HG02610 (cell line): ENCODE measurements at regions not wholly inside any gene's neighbourhood (a gene's known extent, or its start where the extent isn't known, plus 50 kb on each side); places are given as distances from the start of the nearest gene placed in this dataset.

Experiments used
- ATAC-seq: cut with Tn5 transposase; IDR thresholded peaks from one replicate; pipeline ENCODE4 v1.9.1; 2021; ENCODE audit warnings: mild to moderate bottlenecking, moderate library complexity; ENCODE audit not compliant: unreplicated experiment

- no peak for ATAC-seq
Observed at GRCh38 chr13:36493046-36493445, 60.8 kb downstream of the CCNA1 start.

DNA sequence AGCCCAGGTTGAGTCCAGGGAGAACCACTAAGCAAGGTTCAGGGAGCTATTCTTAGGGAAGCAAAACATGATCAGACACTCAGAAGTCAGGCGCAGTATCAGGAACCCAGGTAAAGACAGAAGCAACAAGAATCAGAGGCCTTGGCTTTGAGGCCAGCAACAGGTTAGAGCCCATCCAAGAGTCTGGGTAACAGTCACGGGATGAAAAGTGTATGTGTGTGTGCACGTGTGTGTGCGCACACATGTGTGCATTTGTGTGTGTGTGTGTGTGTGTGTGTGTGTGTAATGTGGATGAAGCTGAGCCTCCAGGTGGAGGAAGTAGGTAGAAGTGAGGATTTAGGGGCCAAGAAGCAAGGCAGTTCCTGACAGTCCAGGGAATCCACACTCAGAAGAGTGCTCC is 63.1 kb downstream of the CCNA1 start:
- ATAC-seq: no peak

GRCh38 chr13:36509369-36509768 is 77.1 kb downstream of the CCNA1 start:
- ATAC-seq: no peak

DNA sequence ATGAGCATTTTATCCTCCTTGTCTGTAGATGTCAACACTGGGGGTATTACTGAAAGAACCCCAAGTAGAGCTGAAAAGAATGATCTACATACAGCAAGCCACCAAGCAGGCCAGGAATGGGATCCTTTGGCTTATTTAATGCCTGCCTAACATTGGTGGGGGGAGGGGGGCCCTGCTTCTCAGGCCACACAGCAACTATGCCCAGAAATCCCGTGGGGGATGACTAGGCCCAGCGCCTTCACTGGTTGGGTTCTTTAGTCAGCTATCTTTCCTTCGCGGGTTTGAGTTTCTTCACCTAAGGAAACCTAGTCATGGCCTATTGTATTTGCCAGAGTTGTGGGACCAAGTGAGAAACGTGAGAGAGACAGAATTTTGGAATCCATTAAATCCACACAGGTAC is 80.5 kb downstream of the CCNA1 start:
- no peak for ATAC-seq

DNA sequence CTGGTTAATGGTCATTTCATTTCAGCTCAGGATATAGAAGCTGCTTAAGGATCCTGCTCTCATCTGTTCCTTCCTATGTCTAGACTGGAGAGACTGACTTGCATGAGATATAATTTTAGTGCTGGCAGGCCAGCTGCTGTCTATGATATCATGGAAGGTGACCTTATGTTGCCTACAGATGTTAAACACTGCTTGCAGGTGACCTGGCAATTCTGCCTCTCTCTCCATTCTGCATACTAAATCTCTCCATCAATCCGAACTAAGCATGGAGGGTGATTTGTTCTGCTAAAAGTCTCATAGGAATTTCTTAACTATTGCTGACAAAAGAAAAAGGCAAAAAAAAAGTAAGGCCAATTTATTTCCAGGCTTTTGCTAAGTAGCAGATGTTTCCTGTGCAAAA is 81.0 kb downstream of the CCNA1 start:
- no peak for ATAC-seq

GRCh38 chr13:36515466-36515865 is 83.2 kb downstream of the CCNA1 start:
- ATAC-seq: no peak

GRCh38 chr13:36516225-36516624 is 83.9 kb downstream of the CCNA1 start:
- no peak for ATAC-seq

DNA sequence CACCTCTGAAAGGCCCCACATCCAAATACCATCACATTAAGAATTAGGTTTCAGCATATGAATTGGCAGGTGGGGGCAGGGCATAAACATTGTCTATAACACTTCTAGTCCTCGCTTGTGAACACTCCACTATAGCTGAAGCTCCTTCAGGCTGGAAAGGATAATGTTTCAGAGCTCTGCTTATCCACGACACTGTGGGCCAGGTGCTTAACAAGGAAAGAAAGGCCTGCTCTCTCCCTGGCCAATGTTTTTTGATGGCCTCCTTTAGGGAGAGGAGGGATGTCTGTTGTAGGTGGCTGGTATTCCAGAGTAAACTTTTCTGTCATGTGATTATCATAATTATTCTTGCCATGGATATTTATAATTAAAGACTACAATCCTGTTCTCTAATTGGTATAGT is 86.4 kb downstream of the CCNA1 start:
- ATAC-seq: no peak

DNA sequence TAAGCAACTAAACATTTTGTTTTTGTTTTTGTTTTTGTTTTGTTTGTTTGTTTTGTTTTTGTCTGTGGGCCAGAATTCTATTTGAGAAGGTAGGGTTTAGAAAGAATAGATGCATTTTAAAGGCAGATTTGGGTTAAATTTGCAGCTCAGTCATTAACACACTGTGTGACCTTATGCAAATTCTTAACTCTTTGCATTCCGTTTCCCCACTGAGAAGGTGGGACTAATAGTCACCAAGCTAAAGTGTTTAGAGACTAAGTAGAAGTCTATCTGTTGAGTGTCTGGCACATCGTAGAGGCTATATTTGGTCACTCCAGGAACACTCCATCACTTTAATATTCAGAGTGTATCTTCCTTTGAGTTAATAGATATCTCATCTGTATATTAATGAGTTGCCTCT is 87.1 kb downstream of the CCNA1 start:
- ATAC-seq: no peak

- ATAC-seq: no peak
Observed at GRCh38 chr13:36520111-36520510, 87.8 kb downstream of the CCNA1 start.

DNA sequence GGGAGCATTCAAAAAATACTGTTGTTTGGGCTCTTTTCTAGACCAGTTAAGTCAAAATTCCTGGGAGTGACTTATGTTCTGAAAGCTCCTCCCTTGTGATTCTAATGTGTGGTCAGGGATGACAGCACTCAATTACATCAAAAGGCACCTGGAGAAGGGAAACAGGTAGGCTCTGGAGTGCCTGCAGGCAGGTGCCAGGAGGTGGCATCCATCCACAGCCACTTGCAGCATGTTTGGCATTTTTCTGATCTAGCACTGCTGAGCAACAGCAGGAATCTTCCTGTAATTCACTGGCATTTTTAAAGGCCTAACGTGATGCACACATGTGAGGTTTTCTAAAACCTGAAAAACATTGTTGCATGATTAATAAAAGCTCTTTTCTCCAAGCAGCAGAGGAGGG is 94.6 kb downstream of the CCNA1 start:
- ATAC-seq: no peak

GRCh38 chr13:36528105-36528504 is 95.8 kb downstream of the CCNA1 start:
- ATAC-seq: no peak

- ATAC-seq: no peak
Observed at GRCh38 chr13:36530050-36530789, 97.9 kb downstream of the CCNA1 start.

GRCh38 chr13:36530861-36531590 is 98.7 kb downstream of the CCNA1 start:
- ATAC-seq: no peak

DNA sequence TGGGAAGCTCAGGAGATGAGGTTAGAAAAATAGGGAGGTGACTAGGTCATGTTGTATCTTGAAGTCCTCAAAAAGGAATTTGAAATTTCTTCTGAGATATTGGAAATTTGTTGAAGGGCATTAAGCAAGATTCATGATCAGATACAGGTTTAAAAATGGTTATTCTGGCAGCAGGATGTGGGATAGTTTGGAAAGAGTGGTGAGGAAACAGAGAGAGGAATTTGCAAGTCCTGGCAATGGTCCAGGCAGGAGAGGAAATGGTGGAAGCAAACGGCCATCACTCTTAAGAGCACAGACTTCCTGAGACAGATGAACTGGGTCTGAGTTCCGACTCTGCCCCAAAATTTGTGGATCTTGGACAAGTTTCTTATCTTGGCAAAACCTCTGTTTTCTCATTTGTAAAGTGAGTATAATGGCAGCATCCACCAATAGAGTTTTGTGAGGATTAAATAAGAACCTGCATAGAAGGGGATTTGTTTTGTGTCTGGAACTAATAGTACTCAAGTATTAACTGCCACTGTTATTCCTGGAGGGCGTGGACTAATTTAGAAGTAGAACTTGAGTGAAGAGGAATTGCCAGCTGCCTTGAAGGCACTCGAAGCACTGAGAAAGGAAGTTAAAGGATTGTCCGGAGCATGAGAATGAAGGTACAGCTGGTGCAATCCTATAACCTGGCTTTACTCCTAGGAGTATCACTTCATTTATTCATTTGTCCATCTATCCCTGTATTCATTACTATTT is 99.6 kb downstream of the CCNA1 start:
- no peak for ATAC-seq

- no peak for ATAC-seq
Observed at GRCh38 chr13:36533806-36534205, 101.5 kb downstream of the CCNA1 start.

DNA sequence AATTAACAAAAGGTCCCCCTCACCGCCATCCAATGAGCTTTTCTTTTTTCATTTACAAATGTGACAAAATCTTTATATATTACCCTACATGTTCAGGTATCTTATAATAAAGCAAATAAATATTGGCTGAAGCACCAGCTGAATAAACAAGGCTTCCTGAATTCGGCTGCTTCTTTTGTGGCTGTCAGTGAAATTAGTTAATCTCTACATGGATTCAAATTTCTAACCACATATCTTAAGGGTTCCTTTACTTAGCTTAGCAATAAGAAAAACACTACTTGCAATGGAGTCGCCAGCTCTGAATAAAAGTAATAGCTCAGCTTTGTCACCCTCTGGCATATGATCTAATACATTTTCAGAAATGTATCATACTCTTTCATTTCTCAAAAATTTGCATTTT is 104.3 kb downstream of the CCNA1 start:
- no peak for ATAC-seq

DNA sequence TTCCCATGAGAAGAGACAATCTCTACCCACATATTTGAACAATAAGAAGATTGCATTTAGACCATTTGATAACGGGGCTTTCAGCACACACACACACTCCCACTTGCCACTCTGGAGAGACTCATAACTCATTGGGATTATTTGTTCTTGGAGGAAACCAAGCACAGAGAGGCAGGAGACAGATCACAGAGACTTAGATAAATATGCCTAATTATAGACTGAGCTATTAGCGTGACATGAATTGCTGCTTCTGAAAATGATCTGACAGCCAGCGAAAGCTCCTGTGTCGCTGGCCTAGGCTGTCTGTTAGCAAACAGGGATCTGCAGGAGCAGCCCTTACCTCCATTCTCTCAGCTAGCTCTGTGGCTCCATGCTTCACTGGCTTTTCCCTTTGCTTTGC is 111.4 kb downstream of the CCNA1 start:
- no peak for ATAC-seq

DNA sequence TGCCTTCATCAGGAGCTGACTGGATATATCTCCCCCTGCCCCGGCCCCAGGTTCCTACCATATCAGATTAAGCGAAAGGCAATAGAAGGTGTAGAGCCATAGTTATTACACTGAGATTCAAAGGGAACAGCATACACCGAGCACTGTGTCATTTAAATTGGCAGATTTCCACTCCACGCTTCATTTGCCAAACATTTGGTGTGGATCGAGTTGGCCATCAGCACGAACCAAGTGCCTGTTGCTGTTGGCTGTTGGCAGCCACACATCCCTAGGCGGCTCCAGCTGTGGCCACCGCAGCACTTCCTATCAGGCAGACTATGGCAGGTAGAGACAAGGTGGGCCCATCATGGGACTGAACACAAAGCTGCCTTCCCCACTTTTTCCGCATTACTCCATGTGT is 115.8 kb downstream of the CCNA1 start:
- ATAC-seq: no peak

DNA sequence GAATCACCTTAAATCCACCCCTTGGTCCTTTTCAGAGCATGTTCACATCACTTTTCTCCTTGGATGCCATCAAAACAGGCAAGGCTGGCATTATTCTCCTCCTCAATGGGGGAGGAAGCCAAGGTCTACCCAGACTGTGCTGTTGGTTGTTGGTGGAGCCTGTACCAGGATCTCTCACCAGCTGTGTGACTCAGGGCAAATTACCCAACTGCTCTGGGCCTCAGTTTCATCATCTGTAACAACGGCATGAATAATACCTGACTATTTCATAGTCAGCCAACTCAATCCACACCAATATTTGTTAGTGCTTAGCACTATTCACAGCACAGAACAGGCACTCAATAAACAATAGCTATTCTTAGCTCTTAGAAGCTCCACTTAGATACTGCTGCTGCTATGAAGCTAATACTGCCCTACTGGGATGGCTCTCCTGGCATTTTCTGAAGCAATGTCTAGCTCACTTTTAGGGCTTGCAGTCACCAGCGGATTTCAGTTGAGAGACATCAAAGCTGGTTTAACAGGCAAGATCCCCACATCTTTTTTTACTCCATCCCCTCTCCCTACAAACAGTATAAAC is 116.9 kb downstream of the CCNA1 start:
- ATAC-seq: no peak

DNA sequence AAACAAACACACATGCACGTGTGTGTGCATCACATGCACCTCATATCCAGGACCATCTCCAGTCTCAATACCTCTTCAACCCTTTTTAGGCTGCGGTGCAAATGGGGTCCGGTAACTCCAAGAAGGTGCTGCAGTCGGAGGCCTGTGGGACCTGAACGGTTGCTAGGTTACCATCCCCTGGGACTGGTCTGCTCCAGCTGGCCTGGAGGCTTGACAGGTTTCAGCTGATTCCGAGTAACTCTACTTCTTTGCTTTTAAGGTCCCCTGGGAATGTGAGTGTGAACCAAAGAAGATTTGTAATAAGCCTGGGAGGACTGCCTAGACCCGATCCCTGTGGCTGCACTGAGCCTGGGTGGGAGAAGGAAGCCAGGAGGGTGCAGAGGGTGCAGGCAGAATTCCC is 117.5 kb downstream of the CCNA1 start:
- ATAC-seq: no peak

DNA sequence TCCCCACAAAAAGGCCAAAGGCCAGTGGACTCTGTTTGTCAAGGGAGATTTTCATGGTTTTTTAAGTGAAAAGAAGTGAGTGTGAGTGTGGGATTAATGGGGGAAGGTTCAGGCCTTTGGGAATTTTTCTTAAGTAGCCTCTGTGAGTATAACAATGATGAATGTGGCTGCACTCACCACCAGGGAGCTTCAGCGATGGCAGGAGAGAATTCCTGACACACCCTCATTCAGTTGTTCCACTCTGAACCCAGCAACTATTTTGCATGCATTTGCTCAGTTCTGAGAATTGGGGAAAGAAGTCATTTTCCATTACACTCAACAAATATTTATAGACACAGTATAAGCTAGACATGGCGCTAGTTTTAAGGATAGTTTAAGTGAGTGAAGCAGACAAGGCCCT is 117.9 kb downstream of the CCNA1 start:
- no peak for ATAC-seq
